Naive thymus-derived CD8-positive, alpha-beta T cell (primary cell): ENCODE measurements at regions not wholly inside any gene's neighbourhood (a gene's known extent, or its start where the extent isn't known, plus 50 kb on each side); places are given as distances from the start of the nearest gene placed in this dataset.
"Not testable (repeated sequence)": the region's sequence is repeated elsewhere in the genome, so short reads cannot be mapped to it uniquely, and the experiment has no call there.

Experiments used
- ATAC-seq, 2 donors: fragments of 150-1000 bp; cut with Tn5 transposase in 1 of 2; sonication (Bioruptor Pico), chemical (Tn5 transposase) in 1 of 2; 1 replicate in 1 of 2; 2 replicates in 1 of 2; pipeline ENCODE4 v1.10.0; 2021; ENCODE audit warnings: mild to moderate bottlenecking in 2 of 2, moderate library complexity in 2 of 2
- POLR2A ChIA-PET: fragments of 350-600 bp; sonication (Branson Sonifier 250); formaldehyde crosslinking; loops from one replicate; lab custom pipeline; 2021; ENCODE audit warnings: antibody characterized with exemption; lab: Charles Lee
- DNase-seq, 10 donors: peaks; one replicate each; pipeline versions ENCODE4 v3.0.0 to v3.0.0-alpha.2; 2020 to 2022
- H3K27ac Mint-ChIP-seq, 10 donors: one replicate each; pipeline ENCODE4 v1.8.0; 2020 to 2022; ENCODE audit warnings: mild to moderate bottlenecking in 10 of 10, mixed read lengths in 10 of 10, moderate library complexity in 4 of 10, inconsistent platforms in 1 of 10
- H3K27me3 Mint-ChIP-seq, 5 donors: one replicate each; pipeline ENCODE4 v1.8.0; 2021 to 2022; ENCODE audit warnings: mixed read lengths in 5 of 5
- H3K36me3 Mint-ChIP-seq, 3 donors: one replicate each; pipeline ENCODE4 v1.8.0; 2020 to 2022; ENCODE audit warnings: mixed read lengths in 3 of 3, mild to moderate bottlenecking in 2 of 3, inconsistent platforms in 1 of 3
- H3K4me1 Mint-ChIP-seq, 4 donors: one replicate each; pipeline ENCODE4 v1.8.0; 2021 to 2022; ENCODE audit warnings: mixed read lengths in 4 of 4
- H3K4me3 Mint-ChIP-seq, 10 donors: one replicate each; pipeline ENCODE4 v1.8.0; 2020 to 2022; ENCODE audit warnings: mild to moderate bottlenecking in 10 of 10, mixed read lengths in 10 of 10, moderate library complexity in 6 of 10, inconsistent platforms in 1 of 10
- H3K9me3 Mint-ChIP-seq, 9 donors: one replicate each; pipeline ENCODE4 v1.8.0; 2020 to 2022; ENCODE audit warnings: mixed read lengths in 9 of 9, mild to moderate bottlenecking in 3 of 9, inconsistent platforms in 1 of 9, moderate library complexity in 1 of 9

DNA sequence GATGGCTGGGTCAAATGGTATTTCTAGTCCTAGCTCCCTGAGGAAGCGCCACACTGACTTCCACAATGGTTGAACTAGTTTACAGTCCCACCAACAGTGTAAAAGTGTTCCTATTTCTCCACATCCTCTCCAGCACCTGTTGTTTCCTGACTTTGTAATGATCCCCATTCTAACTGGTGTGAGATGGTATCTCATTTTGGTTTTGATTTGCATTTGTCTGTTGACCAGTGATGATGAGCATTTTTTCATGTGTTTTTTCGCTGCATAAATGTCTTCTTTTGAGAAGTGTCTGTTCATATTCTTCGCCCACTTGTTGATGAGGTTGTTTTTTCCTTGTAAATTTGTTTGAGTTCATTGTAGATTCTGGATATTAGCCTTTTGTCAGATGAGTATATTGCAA, 223.9 kb downstream of the MAGEE1 start:
- DNase-seq, H3K36me3 Mint-ChIP-seq, H3K27ac Mint-ChIP-seq, POLR2A ChIA-PET, H3K27me3 Mint-ChIP-seq, H3K9me3 Mint-ChIP-seq, H3K4me1 Mint-ChIP-seq, ATAC-seq, H3K4me3 Mint-ChIP-seq: not testable (repeated sequence)

DNA sequence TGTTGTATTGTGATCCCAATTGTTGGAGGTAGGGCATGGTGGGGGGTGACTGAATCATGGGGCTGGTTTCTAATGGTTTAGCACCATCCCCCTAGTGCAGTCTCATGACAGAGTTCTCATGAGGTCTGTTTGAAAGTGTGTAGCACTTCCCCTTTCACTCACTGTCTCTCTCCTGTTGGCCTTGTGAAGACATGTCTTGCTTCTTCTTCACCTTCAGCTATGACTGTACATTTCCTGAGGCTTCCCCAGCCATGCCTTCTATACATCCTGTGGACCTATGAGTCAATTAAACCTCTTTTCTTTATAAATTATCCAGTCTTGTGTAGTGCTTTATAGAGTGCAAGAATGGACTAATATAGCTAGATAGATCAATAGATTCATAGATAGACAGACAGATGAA, 230.0 kb downstream of the MAGEE1 start:
- no peak for ATAC-seq
- H3K4me1 Mint-ChIP-seq, result no peaks in the 10 kb centered on the region
- no peak for DNase-seq
- POLR2A ChIA-PET, result no interaction called here
- peaks cover 0 to 26% (median 2%) of the 10 kb centered on the region in 9 donors for H3K9me3 Mint-ChIP-seq
- no peak overlapping the region for H3K27ac Mint-ChIP-seq
- H3K4me3 Mint-ChIP-seq, result no peak overlapping the region
- no peaks in the 10 kb centered on the region for H3K36me3 Mint-ChIP-seq
- H3K27me3 Mint-ChIP-seq, result no peaks in the 10 kb centered on the region
